ENCODE measurements at regions not wholly inside any gene's neighbourhood (a gene's known extent, or its start where the extent isn't known, plus 50 kb on each side); places are given as distances from the start of the nearest gene placed in this dataset.

DNA sequence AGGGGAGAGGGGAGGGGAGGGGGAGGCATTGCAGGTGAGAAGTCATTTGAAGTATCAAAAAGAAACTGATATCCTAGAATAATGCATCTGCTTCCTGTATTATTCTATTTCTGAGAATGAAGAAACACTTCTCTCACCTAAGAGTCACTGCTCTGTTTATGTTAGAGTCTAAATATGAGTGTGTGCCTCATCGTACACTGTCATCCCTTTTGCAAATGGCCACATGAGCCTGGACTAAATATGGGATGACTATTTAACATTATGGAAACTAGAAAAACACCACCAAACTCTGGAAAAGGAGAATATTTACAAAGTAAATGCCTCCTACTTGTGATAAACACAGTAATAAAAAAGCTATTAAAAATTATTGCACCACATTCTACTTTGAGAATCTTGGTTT is 146.4 kb upstream of the NOCT start:
- TF ChIP-seq, protein P1, sequence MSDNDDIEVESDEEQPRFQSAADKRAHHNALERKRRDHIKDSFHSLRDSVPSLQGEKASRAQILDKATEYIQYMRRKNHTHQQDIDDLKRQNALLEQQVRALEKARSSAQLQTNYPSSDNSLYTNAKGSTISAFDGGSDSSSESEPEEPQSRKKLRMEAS (IDR thresholded peaks at IDR 0.05; ENCODE audit: insufficient read depth, insufficient read length), result no peak
- TF ChIP-seq MYC (IDR thresholded peaks at IDR 0.05; ENCODE audit: low read depth, low read length) (no peak), GATA2 (IDR thresholded peaks at IDR 0.05; ENCODE audit: insufficient read depth, insufficient read length, low read depth, low read length) (no peak), FOS (IDR thresholded peaks at IDR 0.05; ENCODE audit: borderline replicate concordance, insufficient read depth, low read length) (no peak), POLR2A (IDR thresholded peaks at IDR 0.05; ENCODE audit: low read depth, low read length) (no peak), EZH2 (IDR thresholded peaks at IDR 0.05; ENCODE audit: borderline replicate concordance, low read depth, low read length, severe bottlenecking) (no peak), CTCF (IDR thresholded peaks at IDR 0.05; ENCODE audit: extremely low read depth in 1 of 2, insufficient read depth in 1 of 2, low read depth in 1 of 2, low read length in 2 of 2) (no peak), JUN (IDR thresholded peaks at IDR 0.05; ENCODE audit: borderline replicate concordance, insufficient read depth, insufficient read length, low read depth) (no peak), POLR2AphosphoS5 (IDR thresholded peaks at IDR 0.05; ENCODE audit: insufficient read depth, low read depth, low read length) (no peak)
- Histone ChIP-seq H3K4me1 (ENCODE audit: control insufficient read depth, extremely low read depth, insufficient read depth, low read length) (no peaks in the 10 kb centered on the region), H3K27me3 (ENCODE audit: control insufficient read depth in 2 of 2, insufficient read depth in 2 of 2, low read length in 2 of 2) (peaks cover 5 to 9% of the 10 kb centered on the region in 2 experiments), H4K20me1 (replicated peaks; ENCODE audit: control insufficient read depth, extremely low read depth, insufficient read depth, low read length) (no peaks in the 10 kb centered on the region), H3K4me3 (replicated peaks in 1 of 3; ENCODE audit: insufficient read depth in 1 of 3, low read depth in 1 of 3, low read length in 3 of 3) (no peak overlapping the region), H2AFZ (ENCODE audit: low read depth, low read length) (no peak overlapping the region), H3K36me3 (ENCODE audit: control insufficient read depth in 2 of 2, extremely low read depth in 1 of 2, insufficient read depth in 2 of 2, low read length in 2 of 2) (no peaks in the 10 kb centered on the region), H3K27ac (ENCODE audit: insufficient read depth, low read depth, low read length) (no peak overlapping the region), H3K9me3 (replicated peaks; ENCODE audit: control insufficient read depth, insufficient read depth, low read length) (no peaks in the 10 kb centered on the region), H3K79me2 (ENCODE audit: control insufficient read depth, insufficient read depth, low read length) (no peaks in the 10 kb centered on the region), H3K4me2 (ENCODE audit: insufficient read depth, low read length) (no peak overlapping the region), H3K9ac (replicated peaks; ENCODE audit: extremely low read depth, insufficient read depth, low read length) (no peak overlapping the region), H3K9me1 (replicated peaks; ENCODE audit: control insufficient read depth, extremely low read depth, insufficient read depth, low read length) (no peaks in the 10 kb centered on the region)
- DNase-seq (ENCODE audit: low read depth, low spot score) (no peak), FAIRE-seq (no peak)
- CTCF ChIA-PET, result interaction anchor here (0.7 to 1.4 kb wide), 6 partner anchors 69 to 1048 kb away, joined by 3 to 4 read pairs (median 4); no protein-coding TSS in a partner anchor
- dilution Hi-C loops (cut with MboI; ENCODE audit: extremely low pct_ligation_motif_present, low sequenced_read_pairs), result no loop called here
- BruUV-seq (replicated peaks), result no TSS peak
- POLR2A ChIA-PET, result no interaction called here
- intact Hi-C loops (cut with micrococcal nuclease), result no loop called here
